NT2/D1 (cell line): ENCODE measurements at regions not wholly inside any gene's neighbourhood (a gene's known extent, or its start where the extent isn't known, plus 50 kb on each side); places are given as distances from the start of the nearest gene placed in this dataset.
A peak's percentile ranks its signal among the peaks of the same experiment; 100 is the strongest.

Experiments used
- DNase-seq: peaks from one replicate; pipeline ENCODE4 v3.0.0-alpha.2; 2011; ENCODE audit warnings: low read depth, low spot score
- H3K27me3 ChIP-seq: 2 replicates; pipeline ENCODE4 v1.6.0; 2011; ENCODE audit warnings: mild to moderate bottlenecking; ENCODE audit not compliant: insufficient read length, insufficient read depth
- H3K36me3 ChIP-seq: 2 replicates; pipeline ENCODE4 v1.6.1; 2011; ENCODE audit warnings: mild to moderate bottlenecking, low read length, mixed read lengths; ENCODE audit not compliant: insufficient read depth, insufficient read length
- H3K4me1 ChIP-seq: 2 replicates; pipeline ENCODE4 v1.5.1; 2011; ENCODE audit not compliant: insufficient read depth, insufficient read length
- H3K4me3 ChIP-seq: 2 replicates; pipeline ENCODE4 v1.5.1; 2011; ENCODE audit warnings: low read depth; ENCODE audit not compliant: insufficient read length
- H3K9ac ChIP-seq: 2 replicates; pipeline ENCODE4 v1.6.0; 2011; ENCODE audit warnings: low read depth; ENCODE audit not compliant: insufficient read length
- H3K9me3 ChIP-seq: 2 replicates; pipeline ENCODE4 v1.5.1; 2011; ENCODE audit warnings: mild to moderate bottlenecking, low read length; ENCODE audit not compliant: insufficient read depth
- SUZ12 ChIP-seq: IDR thresholded peaks from 2 replicates; pipeline ENCODE4 v1.6.1; 2011; ENCODE audit not compliant: insufficient read length, insufficient read depth; ENCODE audit errors: extremely low read depth
- YY1 ChIP-seq: IDR thresholded peaks from 2 replicates; pipeline ENCODE4 v1.6.1; 2011; ENCODE audit not compliant: insufficient read length, insufficient read depth
- ZNF274 ChIP-seq: IDR thresholded peaks from 2 replicates; pipeline ENCODE4 v1.6.1; 2011; ENCODE audit warnings: mild to moderate bottlenecking, low read depth, low read length

- no peak for TF ChIP-seq SUZ12
- Histone ChIP-seq H3K9me3 (no peaks in the 10 kb centered on the region), H3K4me3 (no peak overlapping the region), H3K4me1 (no peaks in the 10 kb centered on the region), H3K36me3 (no peaks in the 10 kb centered on the region), H3K27me3 (no peaks in the 10 kb centered on the region), H3K9ac (no peak overlapping the region)
- peak; percentile 43 for DNase-seq
Measured at GRCh38 chr12:17076028-17076744, 470.2 kb upstream of the LMO3 start.

GRCh38 chr12:17064834-17065233, 458.9 kb upstream of the LMO3 start:
- TF ChIP-seq YY1: no peak
- TF ChIP-seq SUZ12: no peak
- TF ChIP-seq ZNF274: no peak

GRCh38 chr12:17062267-17063036, 456.5 kb upstream of the LMO3 start:
- Histone ChIP-seq H3K9ac (no peak overlapping the region), H3K27me3 (no peaks in the 10 kb centered on the region), H3K9me3 (no peaks in the 10 kb centered on the region), H3K4me1 (no peaks in the 10 kb centered on the region), H3K36me3 (no peaks in the 10 kb centered on the region), H3K4me3 (no peak overlapping the region)
- no peak for DNase-seq
- TF ChIP-seq ZNF274 (no peak), YY1 (no peak), SUZ12 (no peak)

More at GRCh38 chr12:17064834-17065233, 458.9 kb upstream of the LMO3 start:
- Histone ChIP-seq H3K36me3 (no peaks in the 10 kb centered on the region), H3K27me3 (no peaks in the 10 kb centered on the region), H3K4me1 (no peaks in the 10 kb centered on the region), H3K9ac (no peak overlapping the region), H3K9me3 (no peaks in the 10 kb centered on the region), H3K4me3 (no peak overlapping the region)
- no peak for DNase-seq

GRCh38 chr12:17060260-17060659, 454.3 kb upstream of the LMO3 start:
- H3K9me3 ChIP-seq: no peaks in the 10 kb centered on the region
- no peaks in the 10 kb centered on the region for H3K27me3 ChIP-seq
- no peaks in the 10 kb centered on the region for H3K4me1 ChIP-seq
- H3K9ac ChIP-seq: no peak overlapping the region
- TF ChIP-seq ZNF274 (no peak), YY1 (no peak), SUZ12 (no peak)
- H3K36me3 ChIP-seq: no peaks in the 10 kb centered on the region
- DNase-seq: no peak
- no peak overlapping the region for H3K4me3 ChIP-seq

- Histone ChIP-seq H3K4me1 (no peaks in the 10 kb centered on the region), H3K4me3 (no peak overlapping the region), H3K27me3 (no peaks in the 10 kb centered on the region), H3K9ac (no peak overlapping the region), H3K36me3 (no peaks in the 10 kb centered on the region), H3K9me3 (no peaks in the 10 kb centered on the region)
- no peak for TF ChIP-seq ZNF274
- TF ChIP-seq SUZ12: no peak
- no peak for TF ChIP-seq YY1
- no peak for DNase-seq
Measured at GRCh38 chr12:17056546-17056945, 450.6 kb upstream of the LMO3 start.

GRCh38 chr12:17038923-17039322, 433.0 kb upstream of the LMO3 start:
- Histone ChIP-seq H3K27me3 (no peaks in the 10 kb centered on the region), H3K4me3 (no peak overlapping the region), H3K9me3 (no peaks in the 10 kb centered on the region), H3K4me1 (no peaks in the 10 kb centered on the region), H3K36me3 (no peaks in the 10 kb centered on the region), H3K9ac (no peak overlapping the region)
- no peak for DNase-seq
- TF ChIP-seq SUZ12 (no peak), ZNF274 (no peak), YY1 (no peak)

GRCh38 chr12:17035372-17035771, 429.4 kb upstream of the LMO3 start:
- no peaks in the 10 kb centered on the region for H3K36me3 ChIP-seq
- TF ChIP-seq YY1 (no peak), ZNF274 (no peak), SUZ12 (no peak)
- no peaks in the 10 kb centered on the region for H3K4me1 ChIP-seq
- DNase-seq: no peak
- H3K9ac ChIP-seq: no peak overlapping the region
- H3K4me3 ChIP-seq: no peak overlapping the region
- no peaks in the 10 kb centered on the region for H3K27me3 ChIP-seq
- no peaks in the 10 kb centered on the region for H3K9me3 ChIP-seq
